AG09319 (cell line): ENCODE measurements at regions not wholly inside any gene's neighbourhood (a gene's known extent, or its start where the extent isn't known, plus 50 kb on each side); places are given as distances from the start of the nearest gene placed in this dataset.

Experiments used
- DNase-seq: peaks from one replicate; pipeline ENCODE4 v3.0.0-alpha.2; 2010; ENCODE audit warnings: low read depth; ENCODE audit errors: extremely low read depth
- CTCF ChIP-seq: IDR thresholded peaks from 2 replicates; pipeline ENCODE4 v1.5.1; 2011; ENCODE audit warnings: low read depth, mild to moderate bottlenecking, inconsistent platforms, low read length, moderate library complexity

DNA sequence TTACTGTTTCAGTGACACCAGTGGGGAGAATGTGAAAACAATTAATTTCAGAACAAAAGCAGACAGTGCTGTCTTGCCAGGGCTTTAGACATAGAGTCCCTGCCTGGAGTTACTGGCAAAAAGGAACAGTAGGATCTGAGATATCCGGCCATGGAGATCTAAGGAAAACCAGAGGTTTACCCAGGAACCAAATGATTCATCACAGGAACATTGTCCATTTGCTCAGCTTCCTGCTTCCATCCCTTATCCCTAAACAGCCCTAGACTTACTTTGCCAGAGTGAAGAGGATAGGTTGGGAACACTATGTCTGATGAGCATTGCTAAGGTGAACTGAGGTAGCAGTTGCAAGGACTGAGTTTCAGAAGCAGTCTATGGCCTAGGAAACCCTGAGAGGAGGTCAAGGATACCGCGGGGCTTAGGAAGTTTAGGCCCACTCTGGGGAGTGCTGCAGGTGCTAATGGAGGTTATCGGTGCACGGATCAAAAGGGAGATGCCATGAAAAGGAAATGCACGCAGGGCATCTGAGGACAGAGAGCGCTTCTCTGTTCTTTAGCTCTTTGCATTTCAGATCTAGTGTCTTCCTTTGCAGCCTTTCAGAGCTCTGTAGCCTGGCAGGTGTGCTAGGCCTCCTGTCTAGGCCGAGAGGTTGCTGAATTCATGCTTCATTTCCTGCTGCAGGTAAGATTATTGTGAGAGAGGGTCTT is 223.9 kb downstream of the CDCA7 start:
- no peak for DNase-seq
- TF ChIP-seq CTCF, result no peak

DNA sequence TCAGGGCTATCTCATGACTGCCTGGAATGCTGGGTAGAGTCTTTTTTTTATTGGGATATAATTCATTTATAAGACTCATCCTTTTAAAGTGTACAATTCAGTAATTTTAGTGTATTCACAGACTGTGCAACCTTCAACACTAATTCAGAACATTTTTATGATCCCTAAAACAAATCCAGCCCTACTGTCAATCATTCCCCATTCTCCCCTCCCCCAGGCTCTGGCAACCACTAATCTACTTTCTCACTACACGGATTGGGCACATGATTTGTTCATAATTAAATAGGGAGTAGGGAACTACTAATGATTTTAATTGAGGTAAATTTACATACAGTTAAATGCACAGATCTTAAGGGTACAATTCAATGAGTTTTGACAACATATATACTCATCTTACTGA is 225.7 kb downstream of the CDCA7 start:
- no peak for TF ChIP-seq CTCF
- no peak for DNase-seq

DNA sequence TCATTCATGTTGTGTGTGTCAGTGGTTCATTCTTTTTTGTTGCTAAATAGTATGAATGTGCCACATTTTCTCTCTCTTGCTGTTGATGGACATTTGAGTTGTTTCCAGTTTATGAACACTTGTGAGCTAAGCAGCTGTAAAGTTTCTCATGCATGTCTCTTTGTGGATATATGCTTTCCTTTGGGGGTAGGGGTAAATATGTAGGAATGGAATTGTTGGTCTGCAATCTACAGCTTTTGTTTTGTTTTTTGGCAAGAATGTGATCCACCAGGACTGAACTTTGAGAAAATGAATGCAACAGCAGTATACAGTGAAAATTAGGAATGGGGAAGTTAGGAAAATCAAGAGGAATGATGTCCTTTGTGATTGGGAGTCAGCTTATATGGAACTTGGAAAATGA is 226.3 kb downstream of the CDCA7 start:
- no peak for TF ChIP-seq CTCF
- no peak for DNase-seq

- no peak for TF ChIP-seq CTCF
- DNase-seq, result no peak
Observed at GRCh38 chr2:173583196-173583595, 228.5 kb downstream of the CDCA7 start.

- TF ChIP-seq CTCF, result no peak
- DNase-seq, result no peak
Observed at GRCh38 chr2:173584000-173584399, 229.3 kb downstream of the CDCA7 start.

- no peak for TF ChIP-seq CTCF
- no peak for DNase-seq
Observed at GRCh38 chr2:173584676-173585458, 230.2 kb downstream of the CDCA7 start.

DNA sequence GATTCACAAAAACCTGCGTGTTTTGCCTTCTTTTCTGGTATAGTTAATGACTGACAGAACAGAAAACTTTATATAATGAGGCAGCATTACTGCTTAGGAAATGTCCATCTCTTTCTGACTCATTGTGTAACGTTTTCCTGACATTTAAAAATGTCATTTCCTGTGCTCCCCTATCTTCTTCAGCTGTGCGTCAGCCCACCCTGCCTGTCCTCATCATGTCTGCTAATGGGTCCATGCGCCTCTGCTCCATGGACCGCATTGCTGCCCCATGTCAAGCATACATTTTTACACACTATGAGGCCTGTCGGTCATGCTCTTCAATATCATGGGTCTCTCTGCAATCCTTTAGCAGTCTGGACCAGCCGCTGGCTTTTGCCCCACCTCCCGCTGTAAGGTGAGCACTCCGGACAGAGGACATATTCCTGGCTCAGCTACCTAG is 234.3 kb downstream of the CDCA7 start:
- no peak for TF ChIP-seq CTCF
- no peak for DNase-seq
